ENCODE measurements at regions not wholly inside any gene's neighbourhood (a gene's known extent, or its start where the extent isn't known, plus 50 kb on each side); places are given as distances from the start of the nearest gene placed in this dataset.
"Not testable (repeated sequence)": the region's sequence is repeated elsewhere in the genome, so short reads cannot be mapped to it uniquely, and the experiment has no call there.

DNA sequence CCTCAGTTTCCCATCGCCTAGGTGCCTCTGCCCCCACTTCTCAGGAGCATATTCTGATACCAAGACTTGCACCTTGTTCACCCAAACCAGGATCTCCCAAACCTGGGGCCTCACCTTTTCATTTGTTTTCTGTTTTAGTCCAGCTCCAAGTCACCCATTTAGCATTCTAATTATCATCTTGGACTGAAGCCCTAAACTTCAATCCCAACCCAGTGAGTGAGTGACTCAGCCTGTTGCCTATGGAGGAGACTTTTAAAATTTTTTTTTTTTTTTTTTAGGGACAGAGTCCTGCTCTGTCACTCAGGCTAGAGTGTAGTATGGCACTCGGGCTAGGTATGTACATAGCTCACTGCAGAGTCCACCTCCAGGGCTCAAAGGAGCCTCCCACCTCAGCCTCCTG lies 378.9 kb upstream of the AUTS2 start:
- no peak for DNase-seq (ENCODE audit: low spot score)

DNA sequence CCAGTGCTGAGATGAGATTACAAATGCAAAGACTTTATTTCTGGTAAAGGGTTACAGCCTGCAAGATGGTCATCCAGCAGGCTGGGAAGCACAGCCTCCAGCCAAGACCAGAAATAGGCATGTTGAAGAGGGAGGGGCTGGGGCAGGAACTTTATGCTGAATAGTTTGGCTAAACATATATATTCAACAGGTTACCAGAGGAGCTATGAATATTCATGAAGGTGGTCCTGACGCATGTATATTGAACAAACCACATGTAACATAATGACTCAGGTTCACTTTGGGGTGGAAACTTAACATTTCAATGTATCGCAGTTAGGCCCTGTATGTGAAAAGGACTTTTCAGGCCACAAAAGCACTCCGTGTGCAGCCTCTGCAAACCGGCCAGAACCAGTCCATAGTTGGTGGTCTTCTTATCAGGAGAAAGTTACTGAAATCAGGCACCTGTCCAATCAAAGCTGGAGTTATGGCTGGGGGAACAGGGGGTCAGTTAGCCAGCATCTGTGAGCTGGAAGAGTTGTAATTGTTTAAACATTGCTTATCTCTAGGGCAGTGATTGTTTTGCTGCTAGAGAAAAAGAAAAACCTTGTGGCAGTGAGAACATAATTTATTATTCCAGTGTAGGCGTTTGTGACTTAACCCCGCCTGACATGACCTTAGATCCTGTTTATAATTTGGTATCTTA lies 372.9 kb upstream of the AUTS2 start:
- DNase-seq (ENCODE audit: low spot score), result no peak

DNA sequence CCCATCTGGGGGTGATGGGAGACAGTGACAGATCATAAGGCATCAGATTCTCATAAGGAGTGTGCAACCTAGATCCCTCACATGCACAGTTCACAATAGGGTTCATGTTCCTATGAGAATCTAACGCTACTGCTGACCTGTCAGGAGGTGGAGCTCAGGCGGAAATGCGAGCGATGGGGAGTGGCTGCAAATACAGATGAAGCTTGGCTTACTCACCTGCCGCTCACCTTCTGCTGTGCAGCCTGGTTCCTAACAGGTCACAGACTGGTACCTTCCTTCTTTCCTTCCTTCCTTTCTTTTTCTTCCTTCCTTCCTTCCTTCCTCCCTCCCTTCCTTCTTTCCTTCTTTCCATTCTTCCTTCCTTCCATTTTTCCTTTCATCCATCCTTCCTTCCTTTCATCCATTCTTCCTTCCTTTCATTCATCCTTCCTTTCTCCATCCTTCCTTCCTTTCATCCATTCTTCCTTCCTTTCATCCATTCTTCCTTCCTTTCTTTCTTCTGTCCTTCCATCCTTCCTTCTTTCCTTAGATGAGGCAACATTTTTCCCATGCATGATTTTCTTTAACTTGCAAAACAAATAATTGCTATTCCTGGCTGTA lies 370.0 kb upstream of the AUTS2 start:
- DNase-seq (ENCODE audit: low spot score), result no peak

DNA sequence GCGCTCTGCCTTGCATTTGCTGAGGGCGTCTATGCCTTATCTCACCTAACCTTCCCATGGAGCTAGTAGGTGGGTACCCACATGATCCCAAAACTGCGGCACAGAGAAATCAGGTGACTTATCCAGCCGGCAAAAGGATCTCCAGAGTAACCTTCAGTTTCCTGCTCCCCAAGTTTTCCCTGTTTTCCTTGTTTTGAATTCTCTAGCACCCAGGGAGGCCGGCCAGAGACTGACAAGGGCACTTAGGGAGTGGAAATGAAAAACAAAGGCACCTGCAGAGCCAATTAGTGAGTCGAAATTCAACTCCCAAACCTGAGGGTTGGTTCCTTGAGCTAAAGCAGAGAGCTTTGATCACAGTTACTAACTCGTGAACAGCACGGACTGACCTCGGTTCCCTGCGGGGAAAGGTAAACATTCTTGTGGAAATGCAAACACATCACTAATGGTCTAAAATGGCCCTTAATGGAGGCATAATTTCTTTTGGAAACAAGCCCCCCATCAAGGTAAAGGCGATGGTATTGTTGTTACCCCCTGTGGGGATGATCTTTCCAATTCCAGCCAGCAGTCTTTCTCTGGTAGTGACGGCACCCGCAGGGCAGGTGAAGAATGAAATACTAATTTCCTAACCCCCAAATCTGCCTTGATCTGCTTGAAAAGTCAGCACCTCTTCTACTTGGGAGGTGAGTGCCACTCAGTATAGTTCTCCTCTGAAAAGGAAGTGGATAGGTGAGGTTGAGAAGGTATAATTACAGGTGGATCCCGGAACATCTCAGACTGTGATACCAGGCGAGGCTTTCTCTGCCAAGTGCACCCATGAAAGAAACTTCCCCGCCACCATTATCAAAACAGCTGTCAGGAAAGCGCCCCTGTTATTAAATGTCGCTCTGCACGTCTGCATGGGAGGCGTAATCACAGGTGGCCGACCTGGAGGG lies 365.6 kb upstream of the AUTS2 start:
- DNase-seq (ENCODE audit: low spot score), result no peak

DNA sequence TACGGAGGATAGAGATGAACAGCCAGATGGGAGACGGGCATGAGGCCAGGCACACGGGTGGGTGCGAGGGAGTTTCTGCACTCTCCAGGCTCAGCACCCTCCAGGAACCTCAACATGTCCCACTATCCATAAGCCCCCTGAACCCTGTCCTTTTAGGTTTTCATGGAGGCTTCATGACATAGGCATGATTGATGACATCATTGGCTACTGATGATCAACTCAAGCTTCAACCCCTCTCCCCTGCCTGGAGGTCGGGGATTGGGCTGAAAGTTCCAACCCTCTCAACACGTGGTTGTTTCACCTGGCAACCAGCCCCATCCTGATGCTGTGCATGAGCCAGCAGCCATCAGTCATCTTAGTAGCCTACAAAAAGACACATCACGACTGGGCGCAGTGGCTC lies 360.7 kb upstream of the AUTS2 start:
- no peak for DNase-seq (ENCODE audit: low spot score)

DNA sequence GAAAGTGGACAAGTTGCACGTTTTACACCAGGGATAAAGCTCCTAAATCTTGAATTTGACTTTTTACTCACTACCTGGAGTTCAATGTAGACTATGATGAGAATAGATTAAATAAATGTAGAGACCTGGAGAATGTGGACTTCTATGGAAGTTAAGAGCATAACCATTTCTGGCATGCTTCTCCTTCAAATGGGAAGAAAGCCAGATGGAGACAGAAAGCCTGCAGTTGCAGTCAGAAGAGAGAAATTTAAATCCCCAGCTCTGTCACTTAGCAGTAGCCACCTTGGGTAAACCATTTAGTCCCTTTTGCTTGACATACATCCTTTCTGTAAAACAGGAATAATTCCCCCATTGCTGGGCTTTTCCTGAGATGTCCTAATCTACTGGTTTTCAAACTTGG lies 355.3 kb upstream of the AUTS2 start:
- DNase-seq (ENCODE audit: low spot score), result no peak

DNA sequence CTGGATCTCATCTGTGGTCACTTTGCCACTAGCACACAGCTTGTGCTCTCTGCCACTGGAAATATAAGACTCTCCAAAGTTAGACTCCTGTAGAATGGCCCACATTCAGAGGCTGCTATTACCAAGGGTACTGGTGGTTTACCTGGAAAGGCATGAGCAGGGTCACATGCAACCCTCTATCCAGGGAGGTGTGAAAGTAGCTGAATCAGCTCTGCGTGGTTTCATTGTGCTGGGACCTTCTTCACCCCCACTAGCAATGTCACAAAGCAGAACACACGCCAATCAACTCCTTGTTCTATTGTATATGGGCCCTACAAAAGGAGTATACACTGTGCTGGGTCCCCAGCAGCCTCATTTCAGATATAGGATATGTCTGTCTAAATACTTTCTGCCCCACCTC lies 353.6 kb upstream of the AUTS2 start:
- DNase-seq (ENCODE audit: low spot score), result no peak

DNA sequence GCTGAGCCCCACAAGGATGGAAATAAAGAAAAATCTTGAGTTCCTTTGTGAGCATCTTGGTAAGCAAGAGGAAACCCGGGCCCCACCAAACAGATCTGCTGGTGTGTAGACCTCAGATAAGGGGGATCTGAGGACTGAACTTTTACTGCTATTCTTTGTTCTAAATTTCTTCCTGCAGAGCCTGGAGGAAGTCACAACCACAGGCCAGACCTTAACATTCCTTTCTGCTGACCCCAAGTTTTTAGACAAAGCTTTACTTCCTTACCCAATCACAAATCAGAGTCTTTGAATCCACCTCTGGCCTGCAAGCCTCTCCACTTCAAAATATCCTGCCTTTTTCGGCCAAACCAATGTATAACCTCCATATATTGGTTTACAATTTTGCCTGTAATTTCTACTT lies 352.6 kb upstream of the AUTS2 start:
- no peak for DNase-seq (ENCODE audit: low spot score)

DNA sequence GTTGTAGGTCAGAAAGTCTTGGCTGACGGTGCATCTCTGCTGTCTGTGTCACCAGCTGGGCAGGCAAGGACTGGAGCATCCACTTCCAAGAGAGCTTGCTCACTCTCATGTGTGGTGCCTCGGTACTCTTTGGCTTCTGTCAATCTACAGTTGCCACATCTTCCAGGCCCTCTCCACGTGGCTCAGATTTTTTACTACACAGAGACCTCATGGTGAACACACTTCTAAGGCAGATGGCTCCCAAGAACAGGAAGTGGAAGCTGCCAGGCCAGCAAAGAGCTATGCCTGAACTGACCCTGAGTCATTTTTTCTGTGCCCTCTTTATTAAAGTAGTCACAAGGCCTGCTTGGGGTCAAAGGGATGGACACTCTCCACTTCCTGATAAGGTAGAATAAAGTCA lies 351.5 kb upstream of the AUTS2 start:
- no peak for DNase-seq (ENCODE audit: low spot score)

DNA sequence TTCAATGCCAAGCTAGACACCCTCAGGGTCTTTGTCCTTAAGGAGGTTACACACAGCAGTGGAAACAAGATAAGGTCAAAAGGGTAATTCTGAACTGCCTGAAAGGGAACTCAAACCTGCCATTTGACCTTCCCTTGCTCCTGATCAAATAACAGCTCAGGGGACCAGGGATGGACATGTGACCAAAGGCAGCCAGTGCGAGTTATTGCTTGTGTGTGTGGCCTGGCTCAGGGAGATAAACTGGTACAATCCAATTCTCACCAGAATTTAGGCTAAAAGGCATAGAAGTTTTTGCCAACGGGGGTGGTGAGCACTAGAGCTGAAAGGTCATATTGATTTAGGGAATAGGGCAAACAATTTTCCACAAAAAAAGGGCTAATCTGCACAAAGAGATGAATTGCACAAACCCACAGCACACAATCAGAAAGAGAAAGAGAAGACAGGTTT lies 349.9 kb upstream of the AUTS2 start:
- DNase-seq (ENCODE audit: low spot score), result not testable (repeated sequence)

DNA sequence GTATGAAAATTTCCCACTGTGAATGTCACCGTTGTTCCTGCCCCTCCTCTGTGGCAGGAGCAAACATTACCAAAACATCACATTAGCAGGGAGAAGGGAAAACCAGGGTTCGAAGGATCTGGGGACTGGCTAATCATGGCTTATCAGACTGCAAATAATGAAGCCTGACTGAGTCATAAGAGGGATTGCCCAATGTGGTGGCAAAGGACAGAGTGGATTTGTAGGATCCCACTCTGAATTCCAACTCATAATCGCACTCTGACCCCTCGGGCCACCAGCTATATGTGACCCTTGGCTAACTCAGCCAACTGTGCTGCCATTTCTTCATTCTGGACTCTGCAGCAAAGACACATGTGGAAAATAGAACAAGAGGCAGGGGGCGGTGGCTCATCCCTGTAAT lies 347.3 kb upstream of the AUTS2 start:
- DNase-seq (ENCODE audit: low spot score), result no peak

DNA sequence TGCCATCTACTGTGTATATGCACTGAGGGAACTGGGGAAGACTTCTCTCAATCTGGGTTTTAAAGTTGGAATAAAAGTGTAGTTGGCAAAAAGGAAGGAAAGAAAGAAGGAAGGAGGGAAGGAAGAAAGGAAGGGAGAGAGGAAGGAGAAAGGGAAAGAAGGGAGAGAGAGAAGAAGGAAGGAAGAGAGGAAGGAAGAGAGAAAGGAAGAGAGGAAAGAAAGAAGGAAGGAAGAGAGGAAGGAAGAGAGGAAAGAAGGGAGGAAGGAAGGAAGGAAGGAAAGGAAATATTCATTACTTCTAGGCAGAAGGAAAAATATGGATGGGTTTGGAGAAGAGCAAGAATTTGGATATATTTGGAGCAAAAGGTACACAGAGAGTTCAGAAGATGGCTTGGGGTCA lies 343.6 kb upstream of the AUTS2 start:
- DNase-seq (ENCODE audit: low spot score), result no peak

DNA sequence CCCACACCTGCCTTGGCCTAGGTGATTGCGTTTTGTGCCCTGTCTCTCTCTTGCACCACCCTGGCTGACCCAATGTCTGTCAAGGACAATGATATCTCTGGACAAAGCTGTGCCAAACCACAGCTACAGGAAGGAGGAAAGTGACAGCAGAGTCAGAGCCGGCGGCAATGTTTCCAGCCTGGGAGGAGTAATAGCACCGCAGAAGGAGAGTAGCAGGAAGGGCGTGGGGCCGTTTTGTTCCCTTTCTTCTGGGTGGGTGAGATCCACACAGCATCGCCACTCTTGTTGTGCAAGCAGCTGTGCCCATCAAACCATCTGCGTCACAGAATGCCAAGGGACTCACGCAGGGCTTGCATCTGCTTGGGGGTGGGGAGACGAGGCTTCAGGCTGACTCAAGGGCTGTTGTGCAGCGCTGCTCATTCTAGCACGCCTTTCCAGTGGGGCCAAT lies 341.6 kb upstream of the AUTS2 start:
- DNase-seq (ENCODE audit: low spot score), result peak; percentile 43

DNA sequence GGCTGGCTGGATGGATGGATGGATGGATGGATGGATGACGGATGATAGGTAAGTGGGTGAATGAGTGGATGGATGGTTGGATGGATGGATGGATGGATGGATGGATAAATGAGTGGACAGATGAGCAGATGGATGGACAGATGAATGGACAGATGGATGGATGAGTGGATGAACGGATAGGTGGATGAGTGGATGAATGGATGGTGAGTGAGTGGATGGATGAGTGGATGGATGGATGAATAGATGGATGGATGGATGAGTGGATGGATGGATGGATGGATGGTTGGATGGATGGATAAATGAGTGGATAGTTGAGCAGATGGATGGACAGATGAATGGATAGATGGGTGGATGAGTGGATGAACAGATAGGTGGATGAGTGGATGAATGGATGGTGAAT lies 340.7 kb upstream of the AUTS2 start:
- DNase-seq (ENCODE audit: low spot score), result no peak

DNA sequence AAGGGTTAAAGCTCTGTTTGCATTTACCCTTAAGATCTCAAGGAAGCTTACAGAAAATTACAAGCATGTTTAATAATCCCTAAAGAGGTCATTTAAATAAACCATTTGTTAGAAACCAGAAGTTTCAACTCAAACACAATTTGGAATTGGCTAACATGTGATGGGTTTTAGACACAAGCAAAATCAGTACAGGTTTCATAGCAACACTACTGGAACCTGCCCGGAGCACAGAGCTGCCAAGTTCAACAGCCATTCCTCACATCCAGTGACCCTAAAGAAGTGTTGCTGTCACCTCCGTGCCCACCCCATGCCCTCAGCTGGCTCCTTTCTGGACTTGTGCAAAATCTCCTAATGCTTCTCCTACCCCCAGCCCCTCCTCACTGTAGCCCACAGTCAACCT lies 338.8 kb upstream of the AUTS2 start:
- DNase-seq (ENCODE audit: low spot score), result no peak

DNA sequence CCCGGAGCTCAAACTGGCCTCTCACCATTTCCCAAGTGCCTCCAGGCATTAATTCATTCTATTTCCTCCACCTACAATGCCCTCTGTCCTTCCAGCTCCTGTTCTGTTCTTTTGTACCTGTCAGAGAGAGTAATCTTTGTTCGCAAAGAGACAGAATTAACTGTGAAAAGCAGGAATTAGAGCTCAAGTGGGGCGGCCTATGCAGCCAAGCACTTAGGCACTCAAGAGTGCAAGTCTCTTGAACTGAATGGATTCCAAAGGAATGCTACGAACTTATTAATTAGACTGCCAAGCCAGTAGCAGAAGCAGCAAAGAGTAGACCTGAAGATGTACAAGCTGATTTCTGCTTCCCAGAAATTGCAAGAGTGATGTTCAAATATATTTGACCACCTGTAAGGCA lies 338.3 kb upstream of the AUTS2 start:
- no peak for DNase-seq (ENCODE audit: low spot score)

DNA sequence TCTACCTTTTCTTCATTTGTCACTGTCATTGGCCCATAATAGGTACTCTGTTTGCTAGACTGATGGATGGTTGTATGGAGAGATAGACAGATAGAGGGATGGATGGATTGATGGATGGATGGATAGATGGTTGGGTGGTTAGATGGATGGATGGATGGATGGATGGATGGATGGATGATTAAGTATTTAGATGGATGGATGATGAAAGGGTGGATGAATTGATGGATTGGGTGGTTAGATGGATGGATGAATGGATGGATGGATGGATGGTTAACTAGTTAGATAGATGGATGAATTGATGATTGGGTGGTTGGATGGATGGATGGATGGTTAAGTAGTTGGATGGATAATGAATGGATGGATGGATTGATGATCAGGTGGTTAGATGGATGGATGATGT lies 334.7 kb upstream of the AUTS2 start:
- DNase-seq (ENCODE audit: low spot score), result no peak

DNA sequence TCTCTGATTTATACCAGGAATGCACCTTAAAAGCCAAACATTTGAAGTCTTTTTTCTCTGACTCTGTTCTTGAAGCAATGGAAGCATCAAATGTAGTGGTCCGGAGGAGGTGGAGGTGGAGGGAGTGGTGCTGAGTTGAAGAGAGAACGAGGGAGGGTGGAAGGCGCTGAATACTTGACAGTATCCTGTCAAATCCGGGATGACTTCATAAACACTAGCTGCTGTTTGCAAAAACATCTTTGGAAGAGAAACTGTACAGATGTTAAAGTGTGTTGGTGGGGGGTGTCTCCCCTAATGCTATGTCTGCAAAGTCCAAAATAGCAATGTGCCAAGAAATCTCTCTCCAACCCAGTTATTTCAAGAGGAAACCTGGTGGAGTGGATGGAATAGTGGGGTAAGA lies 328.5 kb upstream of the AUTS2 start:
- no peak for DNase-seq (ENCODE audit: low spot score)

DNA sequence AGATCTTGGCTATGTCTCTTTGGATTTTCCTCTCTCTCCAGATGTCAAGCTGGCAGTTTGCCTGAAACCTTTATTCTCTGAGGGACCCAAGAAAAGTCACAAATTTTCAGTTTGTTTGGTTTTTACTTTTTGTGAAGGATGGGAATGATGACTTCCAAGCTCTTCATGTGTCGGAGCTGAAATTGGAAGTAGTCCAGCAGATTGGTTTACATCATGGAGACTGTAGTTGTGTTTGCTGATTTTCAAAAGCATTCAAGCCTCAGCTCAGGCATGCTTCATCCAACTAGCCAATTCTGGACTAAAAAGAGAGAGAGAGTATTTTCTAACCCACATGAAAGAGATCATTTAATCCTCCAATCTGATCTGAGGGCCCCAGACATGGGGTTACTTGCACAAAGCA lies 326.2 kb upstream of the AUTS2 start:
- no peak for DNase-seq (ENCODE audit: low spot score)

DNA sequence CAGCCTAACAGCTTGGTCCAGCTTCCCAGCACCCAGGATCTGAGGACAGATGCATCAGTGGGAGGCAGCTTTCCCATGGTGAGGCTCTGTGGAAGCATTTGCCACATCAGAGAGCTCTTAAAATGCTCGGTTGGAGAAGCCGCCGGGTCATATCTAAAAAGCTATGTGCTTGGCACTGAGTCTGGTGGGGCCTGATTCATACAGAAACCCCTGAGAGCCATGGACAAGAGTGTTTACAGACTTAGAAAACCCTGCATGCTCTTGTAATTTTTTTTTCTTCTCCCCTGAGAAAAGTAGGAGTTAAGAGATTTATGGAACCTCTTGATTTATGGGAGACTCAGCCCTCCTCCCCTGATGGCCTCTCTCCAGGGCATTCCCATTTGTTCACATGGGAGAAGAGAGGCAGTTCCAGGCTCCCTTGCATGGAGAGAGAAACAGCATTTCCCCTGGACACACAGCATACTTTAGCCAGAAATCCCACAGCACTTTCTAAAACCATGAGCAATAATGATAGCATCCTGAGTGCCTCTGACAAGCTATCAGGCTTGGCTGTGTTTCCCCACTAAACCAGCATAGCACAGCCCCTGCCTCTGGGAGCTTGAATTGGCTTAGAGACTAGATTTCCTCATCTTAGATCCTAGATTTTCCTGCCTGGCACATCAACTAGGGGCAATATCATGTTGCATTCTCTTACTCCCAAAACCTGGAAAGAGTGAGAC lies 322.1 kb upstream of the AUTS2 start:
- no peak for DNase-seq (ENCODE audit: low spot score)

DNA sequence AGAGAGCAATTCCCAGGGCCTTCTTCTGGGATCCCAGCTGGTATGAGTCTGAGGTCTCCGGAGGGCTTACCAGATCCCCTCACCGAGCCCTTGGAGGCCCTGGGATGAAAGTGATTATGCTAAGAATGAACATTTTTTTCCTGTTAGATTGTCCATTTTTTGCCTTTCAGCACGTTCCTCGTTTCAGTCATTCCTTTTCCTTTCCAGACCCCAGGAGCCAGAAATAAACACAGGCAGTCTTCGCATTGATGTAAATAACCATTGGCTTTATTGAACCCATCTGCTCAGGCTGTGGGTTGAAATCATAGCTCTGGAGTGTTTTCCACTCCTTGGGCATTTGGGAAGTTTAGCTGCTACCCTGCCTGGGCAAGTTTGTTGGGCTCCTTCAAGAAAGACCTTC lies 320.9 kb upstream of the AUTS2 start:
- DNase-seq (ENCODE audit: low spot score), result no peak

DNA sequence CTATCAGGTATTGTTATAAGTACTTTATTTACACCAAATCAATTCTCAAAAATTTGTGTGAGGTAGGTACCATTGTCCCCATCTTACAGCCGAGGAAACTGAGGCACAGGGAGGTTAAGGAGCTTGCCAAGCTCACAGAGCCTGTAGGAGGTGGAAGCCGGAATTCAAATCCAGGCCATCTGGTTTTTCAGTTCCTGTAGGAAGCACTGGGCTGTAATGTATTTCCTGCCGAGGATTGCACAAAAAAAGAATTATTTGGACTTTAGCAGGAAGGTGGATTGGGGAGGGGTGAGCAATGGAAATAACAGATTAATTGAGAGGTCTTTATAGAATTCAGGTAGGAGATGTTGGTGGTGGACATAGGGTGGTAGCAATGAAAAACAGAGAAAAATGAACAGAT lies 315.3 kb upstream of the AUTS2 start:
- DNase-seq (ENCODE audit: low spot score), result no peak

Data from ureter (tissue), 1 donor.